Erythroblast (primary cell): ENCODE measurements at regions not wholly inside any gene's neighbourhood (a gene's known extent, or its start where the extent isn't known, plus 50 kb on each side); places are given as distances from the start of the nearest gene placed in this dataset.

Experiments
- GATA1 ChIP-seq: IDR thresholded peaks from 2 replicates; pipeline ENCODE4 v1.6.1; 2011; ENCODE audit warnings: low read depth, mild to moderate bottlenecking, control low read depth, low read length, moderate library complexity
- POLR2A ChIP-seq: IDR thresholded peaks from 2 replicates; pipeline ENCODE4 v1.6.1; 2011; ENCODE audit warnings: mild to moderate bottlenecking, low read length

GRCh38 chr3:126245811-126246727, 65.7 kb upstream of the ALDH1L1 start:
- TF ChIP-seq POLR2A, result no peak
- TF ChIP-seq GATA1, result no peak
